ENCODE measurements at regions not wholly inside any gene's neighbourhood (a gene's known extent, or its start where the extent isn't known, plus 50 kb on each side); places are given as distances from the start of the nearest gene placed in this dataset.

GRCh38 chr10:91144961-91145360 lies 75.5 kb upstream of the PCGF5 start:
- Histone ChIP-seq H3K27me3 (ENCODE audit: low read length) (peaks cover 5% of the 10 kb centered on the region; the same call in 1 of the 2 replicates), H3K9me2 (replicated peaks; ENCODE audit: low read length) (no peaks in the 10 kb centered on the region), H3K27ac (ENCODE audit: low read length) (no peak overlapping the region), H2AFZ (ENCODE audit: low read length) (no peak overlapping the region), H3F3A (ENCODE audit: low read length, unreplicated experiment) (no peaks in the 10 kb centered on the region), H3K4me1 (ENCODE audit: insufficient read depth, low read length) (no peaks in the 10 kb centered on the region), H3K9ac (ENCODE audit: low read length) (no peak overlapping the region), H3K79me2 (ENCODE audit: low read length) (no peaks in the 10 kb centered on the region), H3K9me3 (ENCODE audit: low read length) (no peaks in the 10 kb centered on the region), H4K20me1 (ENCODE audit: low read length) (no peaks in the 10 kb centered on the region), H3K36me3 (ENCODE audit: low read depth, low read length) (no peaks in the 10 kb centered on the region), H3K4me2 (ENCODE audit: low read length) (no peak overlapping the region), H3K4me3 (ENCODE audit: low read length) (no peak overlapping the region)
- POLR2A ChIA-PET (ENCODE audit: unreplicated experiment) = no interaction called here
- TF ChIP-seq EZH2 (IDR thresholded peaks at IDR 0.05; ENCODE audit: low read length, unreplicated experiment) = no peak
- TF ChIP-seq EZH2phosphoT487 (IDR thresholded peaks at IDR 0.05; ENCODE audit: borderline replicate concordance, low read length) = no peak
- TF ChIP-seq CTCF (conservative IDR thresholded peaks at IDR 0.05; ENCODE audit: low read depth, low read length) = no peak
- BruUV-seq (replicated peaks) = no TSS peak
- CTCF ChIA-PET = no interaction called here
- intact Hi-C loops (cut with micrococcal nuclease) = no loop called here
- DNase-seq = no peak
- no peak for ATAC-seq

DNA sequence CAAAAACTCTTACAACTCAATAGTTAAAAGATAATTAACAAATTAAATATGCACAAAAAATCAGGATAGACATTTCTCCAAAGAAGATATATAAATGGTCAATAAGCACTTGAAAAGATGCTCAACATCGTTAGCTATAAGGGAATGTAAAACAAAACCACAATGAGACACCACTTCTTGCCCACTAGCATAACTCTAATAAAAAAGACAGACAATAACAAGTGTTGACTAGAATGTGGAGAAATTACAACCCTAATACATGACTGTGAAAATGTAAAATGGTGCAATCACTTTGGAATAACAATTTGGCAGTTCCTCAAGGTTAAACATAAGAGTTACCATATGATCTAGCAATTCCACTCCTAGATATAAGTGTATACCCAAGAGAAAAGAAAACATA lies 74.3 kb upstream of the PCGF5 start:
- Histone ChIP-seq H3K4me3 (ENCODE audit: low read length) (no peak overlapping the region), H3K27ac (ENCODE audit: low read length) (no peak overlapping the region), H3K9me2 (replicated peaks; ENCODE audit: low read length) (no peaks in the 10 kb centered on the region), H3K4me2 (ENCODE audit: low read length) (no peak overlapping the region), H3K36me3 (ENCODE audit: low read depth, low read length) (no peaks in the 10 kb centered on the region), H3K9me3 (ENCODE audit: low read length) (no peaks in the 10 kb centered on the region), H3F3A (ENCODE audit: low read length, unreplicated experiment) (no peaks in the 10 kb centered on the region), H3K27me3 (ENCODE audit: low read length) (peaks cover 5% of the 10 kb centered on the region; the same call in 1 of the 2 replicates), H3K79me2 (ENCODE audit: low read length) (no peaks in the 10 kb centered on the region), H4K20me1 (ENCODE audit: low read length) (no peaks in the 10 kb centered on the region), H3K4me1 (ENCODE audit: insufficient read depth, low read length) (no peaks in the 10 kb centered on the region), H3K9ac (ENCODE audit: low read length) (no peak overlapping the region), H2AFZ (ENCODE audit: low read length) (no peak overlapping the region)
- intact Hi-C loops (cut with micrococcal nuclease) = no loop called here
- ChIA-PET CTCF (no interaction called here), POLR2A (ENCODE audit: unreplicated experiment) (no interaction called here)
- BruUV-seq (replicated peaks) = no TSS peak
- no peak for ATAC-seq
- DNase-seq = no peak
- TF ChIP-seq CTCF (conservative IDR thresholded peaks at IDR 0.05; ENCODE audit: low read depth, low read length) (no peak), EZH2phosphoT487 (IDR thresholded peaks at IDR 0.05; ENCODE audit: borderline replicate concordance, low read length) (no peak), EZH2 (IDR thresholded peaks at IDR 0.05; ENCODE audit: low read length, unreplicated experiment) (no peak)

DNA sequence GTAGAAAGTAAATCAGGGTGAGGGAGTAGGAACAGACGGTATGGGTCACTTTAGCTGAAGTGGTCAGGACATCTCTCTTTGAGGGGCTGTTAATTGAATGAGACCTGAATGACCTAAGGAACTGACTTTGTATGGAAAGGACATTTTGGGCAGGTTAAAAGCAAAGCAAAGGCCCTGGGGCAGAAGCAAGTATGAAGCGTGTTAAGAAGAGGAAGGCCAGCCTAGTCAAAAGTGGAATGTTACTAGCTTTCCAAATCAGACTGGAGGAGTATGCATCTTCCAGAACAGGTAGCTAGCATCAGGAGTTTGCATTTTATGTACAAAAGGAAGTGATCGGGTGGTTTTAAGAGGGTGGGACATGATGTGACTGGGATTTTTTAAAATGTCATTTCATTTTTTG lies 70.9 kb upstream of the PCGF5 start:
- Histone ChIP-seq H3F3A (ENCODE audit: low read length, unreplicated experiment) (no peaks in the 10 kb centered on the region), H3K4me1 (ENCODE audit: insufficient read depth, low read length) (no peaks in the 10 kb centered on the region), H2AFZ (ENCODE audit: low read length) (no peak overlapping the region), H3K9me3 (ENCODE audit: low read length) (no peaks in the 10 kb centered on the region), H3K79me2 (ENCODE audit: low read length) (no peaks in the 10 kb centered on the region), H4K20me1 (ENCODE audit: low read length) (no peaks in the 10 kb centered on the region), H3K4me3 (ENCODE audit: low read length) (no peak overlapping the region), H3K9me2 (replicated peaks; ENCODE audit: low read length) (no peaks in the 10 kb centered on the region), H3K4me2 (ENCODE audit: low read length) (no peak overlapping the region), H3K27ac (ENCODE audit: low read length) (no peak overlapping the region), H3K27me3 (ENCODE audit: low read length) (peaks cover 5% of the 10 kb centered on the region; the same call in 1 of the 2 replicates), H3K9ac (ENCODE audit: low read length) (no peak overlapping the region), H3K36me3 (ENCODE audit: low read depth, low read length) (no peaks in the 10 kb centered on the region)
- no peak for ATAC-seq
- ChIA-PET POLR2A (ENCODE audit: unreplicated experiment) (no interaction called here), CTCF (no interaction called here)
- no TSS peak for BruUV-seq (replicated peaks)
- no peak for DNase-seq
- no peak for TF ChIP-seq EZH2 (IDR thresholded peaks at IDR 0.05; ENCODE audit: low read length, unreplicated experiment)
- TF ChIP-seq CTCF (conservative IDR thresholded peaks at IDR 0.05; ENCODE audit: low read depth, low read length) = no peak
- no peak for TF ChIP-seq EZH2phosphoT487 (IDR thresholded peaks at IDR 0.05; ENCODE audit: borderline replicate concordance, low read length)
- intact Hi-C loops (cut with micrococcal nuclease) = no loop called here

All from PC-3 (cell line).